GM18867 (cell line): ENCODE measurements at regions not wholly inside any gene's neighbourhood (a gene's known extent, or its start where the extent isn't known, plus 50 kb on each side); places are given as distances from the start of the nearest gene placed in this dataset.
"Not testable (repeated sequence)": the region's sequence is repeated elsewhere in the genome, so short reads cannot be mapped to it uniquely, and the experiment has no call there.

Experiments
- ATAC-seq: cut with Tn5 transposase; IDR thresholded peaks from one replicate; pipeline ENCODE4 v1.9.1; 2021; ENCODE audit warnings: mild to moderate bottlenecking, moderate library complexity; ENCODE audit not compliant: unreplicated experiment

DNA sequence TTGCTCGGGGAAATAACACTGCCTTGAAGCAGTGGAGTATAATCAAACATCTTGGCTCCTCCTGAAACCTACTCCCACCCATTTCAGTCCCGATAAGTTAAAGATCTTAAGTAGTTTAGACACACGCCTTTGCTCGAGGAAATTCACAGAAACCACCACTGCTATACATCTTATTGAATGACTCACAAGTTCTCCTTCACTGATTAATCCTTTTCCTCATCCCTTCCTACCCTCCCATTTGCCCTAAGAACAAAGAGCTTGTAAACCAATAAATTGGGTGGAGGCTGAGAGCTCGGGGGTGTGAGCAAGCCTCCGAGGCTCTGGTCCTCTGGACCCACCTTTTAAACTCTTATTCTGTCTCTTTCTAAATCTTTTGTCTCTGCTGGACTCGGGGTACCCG, 86.5 kb downstream of the XCL2 start:
- ATAC-seq: not testable (repeated sequence)

DNA sequence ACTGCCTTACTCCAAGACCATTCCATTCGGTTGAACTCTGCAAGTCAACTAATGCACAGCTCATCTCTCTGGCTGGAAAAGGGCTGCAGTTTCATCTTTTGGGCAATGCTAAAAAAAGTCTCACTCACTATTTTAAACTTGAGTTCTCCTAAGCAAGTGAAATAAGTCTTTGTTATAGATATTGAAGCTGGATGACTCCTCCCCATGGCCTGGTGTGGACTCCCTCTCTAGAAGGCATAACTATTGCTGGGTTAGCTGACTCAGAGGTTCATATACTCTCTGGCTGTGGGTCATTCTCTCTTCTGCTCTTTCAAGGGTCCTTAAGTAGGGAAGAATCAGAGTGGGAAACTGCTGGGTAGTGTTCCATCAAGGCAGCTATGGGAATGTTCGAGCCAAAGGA, 88.0 kb downstream of the XCL2 start:
- no peak for ATAC-seq

- ATAC-seq: no peak
Measured at GRCh38 chr1:168454211-168454815, 89.5 kb downstream of the XCL2 start.

- ATAC-seq: no peak
Measured at GRCh38 chr1:168453056-168453455, 90.7 kb downstream of the XCL2 start.

- ATAC-seq: no peak
Measured at GRCh38 chr1:168452329-168452728, 91.5 kb downstream of the XCL2 start.

- ATAC-seq: no peak
Measured at GRCh38 chr1:168447871-168448270, 95.9 kb downstream of the XCL2 start.

GRCh38 chr1:168446081-168446480, 97.7 kb downstream of the XCL2 start:
- no peak for ATAC-seq

DNA sequence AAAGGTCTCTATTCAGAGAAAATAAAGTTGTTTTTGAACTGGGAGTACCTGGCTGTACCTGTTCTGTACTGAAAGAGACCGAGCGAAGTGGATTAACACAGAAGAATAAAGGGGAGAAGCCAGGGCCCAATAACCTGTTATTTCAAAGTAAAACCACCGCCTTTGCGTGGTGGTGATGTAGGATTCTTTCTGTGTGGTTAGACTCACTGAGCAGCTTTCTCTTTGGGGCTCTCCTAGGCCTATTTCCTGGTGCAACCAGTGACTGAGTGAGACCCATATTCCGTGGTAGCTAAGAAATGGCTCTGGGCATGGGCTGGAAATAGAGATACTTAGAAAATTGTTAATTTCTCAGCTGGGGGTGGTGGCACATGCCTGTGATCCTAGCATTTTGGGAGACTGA, 99.9 kb downstream of the XCL2 start:
- ATAC-seq: no peak

DNA sequence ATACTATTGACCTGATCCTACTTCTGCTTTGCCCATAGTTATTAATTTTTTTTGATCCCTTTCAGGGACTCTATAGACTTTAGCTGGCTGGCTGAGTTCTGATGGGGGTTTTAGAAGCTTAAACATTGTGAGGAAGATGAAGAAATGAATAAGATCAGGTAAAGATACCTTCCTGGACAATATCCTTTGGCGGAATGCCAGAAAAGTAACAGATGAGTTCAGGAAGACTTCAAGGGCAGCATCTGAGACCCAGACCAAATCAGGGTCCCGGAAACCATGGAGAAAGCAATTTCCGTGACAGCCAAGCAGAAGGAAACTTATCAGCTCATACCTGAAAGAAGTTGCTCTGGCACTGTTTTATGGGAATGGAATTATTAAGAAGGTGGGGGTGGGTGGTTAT, 100.4 kb downstream of the XCL2 start:
- ATAC-seq: no peak

- no peak for ATAC-seq
Measured at GRCh38 chr1:168442931-168443330, 100.9 kb downstream of the XCL2 start.

DNA sequence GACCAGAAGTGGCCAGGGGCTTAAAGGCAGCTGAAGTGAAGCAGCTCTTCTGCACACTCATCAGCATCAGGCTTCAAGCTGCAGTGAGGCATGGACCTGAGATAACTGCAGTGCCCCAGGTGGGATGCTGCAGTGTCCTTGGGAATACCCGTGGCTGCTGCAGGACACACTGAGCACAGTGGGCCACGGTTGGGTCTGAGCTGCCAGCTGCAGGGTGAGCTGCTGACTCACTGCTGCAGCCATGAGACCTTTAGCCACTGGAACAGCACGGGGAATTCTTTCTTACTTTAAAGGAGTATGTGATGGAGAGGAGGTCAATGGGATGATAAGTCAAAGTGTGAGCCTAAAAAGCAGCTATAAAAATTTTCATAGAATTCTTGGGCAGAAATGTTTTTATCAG, 102.1 kb downstream of the XCL2 start:
- no peak for ATAC-seq

DNA sequence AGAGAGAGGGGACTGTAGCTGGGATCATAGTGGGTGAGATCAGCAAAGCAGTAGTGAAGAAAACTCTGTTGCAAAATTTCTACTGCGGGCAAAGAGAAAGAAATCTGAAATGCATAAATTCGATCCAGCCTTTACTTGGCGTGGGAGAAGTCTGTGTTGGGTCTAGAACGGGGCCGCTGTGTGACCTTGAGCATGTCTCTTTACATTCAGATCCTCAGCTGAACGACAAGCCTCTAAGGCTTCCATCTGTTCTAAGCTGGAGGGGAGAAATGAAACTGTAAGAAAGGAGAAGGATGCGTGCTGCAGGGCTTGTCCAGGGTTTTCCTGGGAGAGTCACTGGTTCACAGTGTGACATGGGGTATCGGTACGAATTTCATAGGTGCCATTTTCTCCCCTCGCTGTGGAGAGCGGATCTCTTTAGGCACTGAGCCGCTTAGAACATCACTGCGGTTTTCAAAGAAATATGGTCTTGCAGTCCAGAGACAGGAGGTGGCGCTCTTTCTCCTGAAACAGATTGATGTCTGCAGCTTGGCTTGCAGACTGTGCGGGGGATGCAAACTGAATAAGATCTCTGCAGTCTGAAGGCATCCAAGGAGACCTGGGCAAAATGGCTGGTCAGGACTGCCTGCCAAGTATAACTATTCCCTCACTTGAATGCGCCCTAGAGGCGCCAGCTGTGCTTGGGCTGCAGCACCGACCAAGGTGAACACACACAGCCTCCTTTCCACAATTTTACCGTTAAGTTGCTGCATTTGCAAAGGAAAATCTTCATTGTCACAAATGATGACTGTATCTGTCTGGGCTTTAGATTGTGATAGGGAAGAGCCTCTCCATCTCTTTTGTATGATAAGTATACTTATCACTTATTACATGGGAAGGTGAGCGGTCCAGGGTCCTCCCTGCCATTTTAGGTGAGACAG, 104.1 kb downstream of the XCL2 start:
- ATAC-seq: peak; percentile 76

DNA sequence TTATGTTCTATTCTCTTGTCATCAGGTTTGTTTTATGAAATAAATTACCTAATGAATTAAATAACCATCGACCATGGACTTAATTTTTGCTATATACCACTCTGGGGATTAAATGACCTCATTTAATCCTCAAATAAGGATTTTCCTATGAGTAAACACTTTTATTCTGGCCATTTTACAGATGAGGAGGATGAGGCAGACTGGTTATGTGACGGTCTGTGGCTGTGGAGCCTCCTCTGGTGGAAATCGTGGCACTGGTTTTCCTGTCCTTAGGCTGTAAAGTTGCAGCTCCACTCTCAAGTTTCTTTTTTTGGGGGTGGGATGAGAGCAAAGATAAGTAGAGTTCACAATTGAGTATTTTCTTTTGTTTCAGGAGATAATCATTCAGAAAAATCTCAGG, 105.2 kb downstream of the XCL2 start:
- ATAC-seq: no peak

GRCh38 chr1:168437821-168438220, 106.0 kb downstream of the XCL2 start:
- no peak for ATAC-seq

GRCh38 chr1:168435439-168435838, 108.4 kb downstream of the XCL2 start:
- no peak for ATAC-seq

DNA sequence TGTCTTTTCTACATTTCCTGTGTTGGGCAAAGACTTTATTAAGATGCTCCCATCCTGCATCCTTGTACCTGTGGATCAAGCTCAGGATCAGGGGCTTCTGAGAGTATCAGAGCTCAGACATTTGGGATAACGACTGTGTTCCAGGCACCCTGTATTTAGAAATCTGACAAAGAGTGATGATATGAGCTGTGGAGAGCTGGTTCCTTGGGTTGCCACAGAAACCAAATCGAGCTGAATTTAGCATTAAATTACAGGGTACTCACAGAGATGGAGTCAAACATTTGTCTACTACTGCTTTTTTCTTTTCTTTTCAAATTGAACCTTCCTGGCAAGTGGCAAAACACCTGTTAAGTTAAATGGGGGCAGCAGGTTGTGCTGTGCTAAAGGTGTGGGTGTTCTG, 110.6 kb downstream of the XCL2 start:
- no peak for ATAC-seq

- no peak for ATAC-seq
Measured at GRCh38 chr1:168431882-168432281, 111.9 kb downstream of the XCL2 start.

- ATAC-seq: no peak
Measured at GRCh38 chr1:168430321-168430720, 113.5 kb downstream of the XCL2 start.

DNA sequence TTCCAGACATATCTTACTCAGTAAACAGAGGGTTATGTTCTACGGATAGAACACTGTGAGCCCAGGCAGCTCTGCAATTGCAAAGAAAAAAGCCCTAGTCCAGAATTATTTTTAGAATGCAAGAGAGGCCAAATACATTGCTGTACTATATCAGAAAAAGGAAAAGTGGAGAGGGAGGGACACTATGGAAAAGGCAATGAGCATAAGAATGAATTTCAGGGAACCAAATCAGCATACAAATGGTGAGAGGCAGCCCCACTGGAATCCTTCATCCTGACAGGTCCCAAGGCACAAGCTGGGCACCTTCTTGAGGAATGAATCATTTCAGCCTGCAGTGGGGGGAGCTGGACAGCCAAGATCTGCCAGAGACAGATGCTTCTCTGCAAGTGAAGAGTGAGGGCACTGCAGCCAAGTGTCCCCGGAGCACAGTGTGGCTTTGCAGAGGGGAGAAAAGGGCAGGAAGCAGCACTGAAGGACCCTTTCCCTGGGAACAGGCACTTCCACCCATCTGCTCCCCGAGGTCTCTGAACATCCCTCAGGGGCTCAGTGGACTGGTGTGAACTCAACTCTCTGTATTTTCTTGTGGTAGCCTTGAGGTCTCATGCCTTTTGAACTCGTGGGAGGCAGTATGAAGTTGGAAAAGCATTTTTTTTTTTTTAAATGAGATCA, 115.6 kb downstream of the XCL2 start:
- no peak for ATAC-seq

DNA sequence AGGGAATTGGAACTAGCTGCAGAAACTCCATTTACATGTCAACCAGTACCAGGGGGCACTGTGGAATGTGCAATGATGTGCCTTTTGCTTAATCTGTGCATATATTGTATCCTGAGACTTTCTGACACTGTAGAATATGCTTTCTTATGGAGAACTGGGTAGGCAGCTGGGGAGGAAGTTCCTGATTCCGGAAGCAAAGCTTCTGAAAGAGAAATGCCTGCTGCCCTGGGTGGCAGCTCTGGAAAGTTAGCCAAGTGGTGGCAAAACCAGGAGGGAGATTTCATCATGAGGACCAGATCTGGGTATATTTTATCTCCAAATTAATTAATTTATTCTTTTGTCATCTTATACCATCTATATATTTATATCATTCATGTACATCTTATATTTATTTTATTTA, 116.7 kb downstream of the XCL2 start:
- no peak for ATAC-seq

DNA sequence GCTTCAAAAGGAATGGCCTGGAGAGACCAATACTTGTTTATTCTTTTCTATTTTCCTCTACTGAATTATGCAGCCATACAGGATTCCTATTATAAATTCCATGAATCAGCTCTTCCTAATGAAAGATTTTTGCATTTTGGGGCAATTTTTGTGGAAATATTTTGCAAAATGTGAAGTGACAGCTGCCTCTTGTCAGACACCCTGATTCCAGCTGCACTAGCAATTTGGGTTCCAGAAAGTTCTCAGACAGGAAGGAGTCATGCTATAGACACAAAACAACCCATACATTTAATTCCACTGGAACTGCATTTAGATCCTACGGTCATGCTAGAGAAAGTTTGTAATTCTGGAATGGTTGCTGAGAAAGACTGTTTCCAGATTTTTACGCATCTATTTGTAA, 119.5 kb downstream of the XCL2 start:
- ATAC-seq: no peak
